HepG2 (cell line): ENCODE measurements at regions not wholly inside any gene's neighbourhood (a gene's known extent, or its start where the extent isn't known, plus 50 kb on each side); places are given as distances from the start of the nearest gene placed in this dataset.

Experiments
- EZH2 ChIP-seq: conservative IDR thresholded peaks from 2 replicates; pipeline ENCODE4 v1.6.1; 2012; ENCODE audit warnings: mild to moderate bottlenecking, low read depth, low read length, moderate library complexity
- FOXJ3 ChIP-seq: sonication (generic); formaldehyde crosslinking; IDR thresholded peaks from 2 replicates; pipeline ENCODE4 v1.4.0; 2020; ENCODE audit warnings: missing genetic modification reagents, mild to moderate bottlenecking, borderline replicate concordance
- HNRNPL ChIP-seq: fragments of 200-400 bp; formaldehyde crosslinking; IDR thresholded peaks from 2 replicates; pipeline ENCODE4 v1.6.1; 2017; ENCODE audit warnings: mild to moderate bottlenecking, low read depth, low read length
- KDM3A ChIP-seq: IDR thresholded peaks from 2 replicates; pipeline ENCODE4 v1.6.1; 2018; ENCODE audit warnings: low read depth, missing compliant biosample characterization
- KMT2A ChIP-seq: sonication (generic); formaldehyde crosslinking; IDR thresholded peaks from 2 replicates; pipeline ENCODE4 v1.4.0; 2020; ENCODE audit warnings: missing genetic modification reagents
- PITX1 ChIP-seq: sonication (generic); formaldehyde crosslinking; IDR thresholded peaks from 2 replicates; pipeline ENCODE4 v1.5.1; 2020; ENCODE audit warnings: mild to moderate bottlenecking, missing genetic modification reagents
- ZNF230 ChIP-seq: sonication (generic); formaldehyde crosslinking; IDR thresholded peaks from 2 replicates; pipeline ENCODE4 v1.4.0; 2020; ENCODE audit warnings: mild to moderate bottlenecking, missing genetic modification reagents
- ZNF264 ChIP-seq: sonication (generic); formaldehyde crosslinking; IDR thresholded peaks from 2 replicates; pipeline ENCODE4 v1.4.0; 2020; ENCODE audit warnings: missing genetic modification reagents
- ZNF331 ChIP-seq: sonication (generic); formaldehyde crosslinking; IDR thresholded peaks from 2 replicates; pipeline ENCODE4 v1.4.0; 2020; ENCODE audit warnings: missing genetic modification reagents
- ZNF550 ChIP-seq: sonication (generic); formaldehyde crosslinking; IDR thresholded peaks from 2 replicates; pipeline ENCODE4 v1.4.0; 2020; ENCODE audit warnings: mild to moderate bottlenecking, missing genetic modification reagents, borderline replicate concordance
- ZNF567 ChIP-seq: sonication (generic); formaldehyde crosslinking; IDR thresholded peaks from 2 replicates; pipeline ENCODE4 v1.8.1; 2023; ENCODE audit warnings: mild to moderate bottlenecking, missing genetic modification reagents, borderline replicate concordance
- ZNF616 ChIP-seq: sonication (generic); formaldehyde crosslinking; IDR thresholded peaks from 2 replicates; pipeline ENCODE4 v1.5.0; 2020; ENCODE audit warnings: low read depth, mild to moderate bottlenecking, missing genetic modification reagents
- ZNF776 ChIP-seq: sonication (generic); formaldehyde crosslinking; IDR thresholded peaks from 2 replicates; pipeline ENCODE4 v1.4.0; 2020; ENCODE audit warnings: mild to moderate bottlenecking, missing genetic modification reagents
- TF ChIP-seq, protein P1 (sequence below): fragments of 450-650 bp; IDR thresholded peaks from 2 replicates; pipeline ENCODE4 v1.6.1; 2017; ENCODE audit warnings: mild to moderate bottlenecking
- TF ChIP-seq, protein P2 (sequence below): IDR thresholded peaks from 2 replicates; pipeline ENCODE4 v1.6.1; 2018; ENCODE audit warnings: missing genetic modification reagents
- TF ChIP-seq, protein P3 (sequence below): sonication (generic); formaldehyde crosslinking; IDR thresholded peaks from 2 replicates; pipeline ENCODE4 v1.8.1; 2023; ENCODE audit warnings: mild to moderate bottlenecking, missing genetic modification reagents
- TF ChIP-seq, protein P4 (sequence below), 2 experiments: IDR thresholded peaks; 2 replicates each; pipeline ENCODE4 v1.6.1; 2011 to 2012; ENCODE audit warnings: low read length in 2 of 2, borderline replicate concordance in 1 of 2, low read depth in 1 of 2, mild to moderate bottlenecking in 1 of 2, moderate library complexity in 1 of 2
- TF ChIP-seq, protein P5 (sequence below): sonication (generic); formaldehyde crosslinking; IDR thresholded peaks from 2 replicates; pipeline ENCODE4 v1.5.0; 2020; ENCODE audit warnings: mild to moderate bottlenecking, missing genetic modification reagents

DNA sequence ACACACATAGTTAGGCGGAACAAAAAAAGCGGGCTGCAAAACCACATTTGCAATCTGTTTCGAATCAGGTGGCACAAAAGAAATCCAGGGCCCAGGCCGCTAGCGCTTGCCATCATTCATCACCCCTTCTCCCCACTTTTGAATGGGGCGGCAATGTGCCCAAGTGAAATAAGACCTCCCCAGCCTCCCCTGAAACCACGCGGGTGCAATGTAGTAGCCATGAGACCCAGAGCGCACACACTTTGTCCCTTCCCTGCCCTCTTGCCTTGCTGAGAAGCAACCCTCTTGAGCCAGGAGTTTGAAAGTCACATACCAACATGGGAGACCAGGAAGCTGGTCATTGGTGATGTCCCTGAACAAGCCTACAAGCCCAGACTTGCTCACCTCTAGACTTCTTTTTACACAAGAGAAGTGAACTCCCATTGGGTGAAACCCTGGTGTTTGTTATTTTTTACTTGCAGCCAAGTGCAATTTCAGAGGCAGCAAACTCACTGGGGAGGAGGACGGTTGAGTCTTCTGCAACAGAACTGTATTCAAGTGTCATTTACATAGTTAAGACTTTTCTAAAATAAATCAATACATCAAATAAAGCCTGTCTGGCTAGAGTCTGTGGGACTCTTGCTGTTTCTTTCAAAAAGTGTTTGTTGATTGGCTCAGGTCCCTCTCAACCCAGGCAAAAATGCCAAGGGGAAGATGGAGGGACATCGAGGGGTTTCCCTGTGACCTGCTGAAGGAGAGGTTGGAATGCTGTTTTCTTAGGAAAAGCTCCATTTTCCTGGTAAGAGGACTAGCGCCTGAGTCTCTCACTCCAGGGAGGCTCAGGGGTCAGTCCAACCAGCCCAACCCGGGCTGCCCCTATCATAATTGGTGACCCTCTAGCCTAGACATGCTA is 138.1 kb upstream of the PTPN1 start (continued):
- TF ChIP-seq, protein P1, sequence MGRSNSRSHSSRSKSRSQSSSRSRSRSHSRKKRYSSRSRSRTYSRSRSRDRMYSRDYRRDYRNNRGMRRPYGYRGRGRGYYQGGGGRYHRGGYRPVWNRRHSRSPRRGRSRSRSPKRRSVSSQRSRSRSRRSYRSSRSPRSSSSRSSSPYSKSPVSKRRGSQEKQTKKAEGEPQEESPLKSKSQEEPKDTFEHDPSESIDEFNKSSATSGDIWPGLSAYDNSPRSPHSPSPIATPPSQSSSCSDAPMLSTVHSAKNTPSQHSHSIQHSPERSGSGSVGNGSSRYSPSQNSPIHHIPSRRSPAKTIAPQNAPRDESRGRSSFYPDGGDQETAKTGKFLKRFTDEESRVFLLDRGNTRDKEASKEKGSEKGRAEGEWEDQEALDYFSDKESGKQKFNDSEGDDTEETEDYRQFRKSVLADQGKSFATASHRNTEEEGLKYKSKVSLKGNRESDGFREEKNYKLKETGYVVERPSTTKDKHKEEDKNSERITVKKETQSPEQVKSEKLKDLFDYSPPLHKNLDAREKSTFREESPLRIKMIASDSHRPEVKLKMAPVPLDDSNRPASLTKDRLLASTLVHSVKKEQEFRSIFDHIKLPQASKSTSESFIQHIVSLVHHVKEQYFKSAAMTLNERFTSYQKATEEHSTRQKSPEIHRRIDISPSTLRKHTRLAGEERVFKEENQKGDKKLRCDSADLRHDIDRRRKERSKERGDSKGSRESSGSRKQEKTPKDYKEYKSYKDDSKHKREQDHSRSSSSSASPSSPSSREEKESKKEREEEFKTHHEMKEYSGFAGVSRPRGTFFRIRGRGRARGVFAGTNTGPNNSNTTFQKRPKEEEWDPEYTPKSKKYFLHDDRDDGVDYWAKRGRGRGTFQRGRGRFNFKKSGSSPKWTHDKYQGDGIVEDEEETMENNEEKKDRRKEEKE = no peak
- TF ChIP-seq ZNF264 (CRISPR knock-in tag) (0 out of 2 replicates have a peak, but pooled peaks have one; percentile 22), KDM3A (no peak), PITX1 (CRISPR knock-in tag) (no peak; the same call in 1 of the 2 replicates), ZNF616 (no peak), KMT2A (no peak), ZNF230 (CRISPR knock-in tag) (no peak), HNRNPL (no peak), ZNF550 (CRISPR knock-in tag) (no peak), ZNF331 (CRISPR knock-in tag) (no peak), ZNF776 (CRISPR knock-in tag) (0 out of 2 replicates have a peak, but pooled peaks have one; percentile 34), FOXJ3 (CRISPR knock-in tag) (no peak), ZNF567 (CRISPR knock-in tag) (no peak), EZH2 (no peak)
- TF ChIP-seq, protein P2, sequence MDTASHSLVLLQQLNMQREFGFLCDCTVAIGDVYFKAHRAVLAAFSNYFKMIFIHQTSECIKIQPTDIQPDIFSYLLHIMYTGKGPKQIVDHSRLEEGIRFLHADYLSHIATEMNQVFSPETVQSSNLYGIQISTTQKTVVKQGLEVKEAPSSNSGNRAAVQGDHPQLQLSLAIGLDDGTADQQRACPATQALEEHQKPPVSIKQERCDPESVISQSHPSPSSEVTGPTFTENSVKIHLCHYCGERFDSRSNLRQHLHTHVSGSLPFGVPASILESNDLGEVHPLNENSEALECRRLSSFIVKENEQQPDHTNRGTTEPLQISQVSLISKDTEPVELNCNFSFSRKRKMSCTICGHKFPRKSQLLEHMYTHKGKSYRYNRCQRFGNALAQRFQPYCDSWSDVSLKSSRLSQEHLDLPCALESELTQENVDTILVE = no peak
- TF ChIP-seq, protein P3, sequence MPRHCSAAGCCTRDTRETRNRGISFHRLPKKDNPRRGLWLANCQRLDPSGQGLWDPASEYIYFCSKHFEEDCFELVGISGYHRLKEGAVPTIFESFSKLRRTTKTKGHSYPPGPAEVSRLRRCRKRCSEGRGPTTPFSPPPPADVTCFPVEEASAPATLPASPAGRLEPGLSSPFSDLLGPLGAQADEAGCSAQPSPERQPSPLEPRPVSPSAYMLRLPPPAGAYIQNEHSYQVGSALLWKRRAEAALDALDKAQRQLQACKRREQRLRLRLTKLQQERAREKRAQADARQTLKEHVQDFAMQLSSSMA (CRISPR knock-in tag) = no peak
- TF ChIP-seq, protein P4, sequence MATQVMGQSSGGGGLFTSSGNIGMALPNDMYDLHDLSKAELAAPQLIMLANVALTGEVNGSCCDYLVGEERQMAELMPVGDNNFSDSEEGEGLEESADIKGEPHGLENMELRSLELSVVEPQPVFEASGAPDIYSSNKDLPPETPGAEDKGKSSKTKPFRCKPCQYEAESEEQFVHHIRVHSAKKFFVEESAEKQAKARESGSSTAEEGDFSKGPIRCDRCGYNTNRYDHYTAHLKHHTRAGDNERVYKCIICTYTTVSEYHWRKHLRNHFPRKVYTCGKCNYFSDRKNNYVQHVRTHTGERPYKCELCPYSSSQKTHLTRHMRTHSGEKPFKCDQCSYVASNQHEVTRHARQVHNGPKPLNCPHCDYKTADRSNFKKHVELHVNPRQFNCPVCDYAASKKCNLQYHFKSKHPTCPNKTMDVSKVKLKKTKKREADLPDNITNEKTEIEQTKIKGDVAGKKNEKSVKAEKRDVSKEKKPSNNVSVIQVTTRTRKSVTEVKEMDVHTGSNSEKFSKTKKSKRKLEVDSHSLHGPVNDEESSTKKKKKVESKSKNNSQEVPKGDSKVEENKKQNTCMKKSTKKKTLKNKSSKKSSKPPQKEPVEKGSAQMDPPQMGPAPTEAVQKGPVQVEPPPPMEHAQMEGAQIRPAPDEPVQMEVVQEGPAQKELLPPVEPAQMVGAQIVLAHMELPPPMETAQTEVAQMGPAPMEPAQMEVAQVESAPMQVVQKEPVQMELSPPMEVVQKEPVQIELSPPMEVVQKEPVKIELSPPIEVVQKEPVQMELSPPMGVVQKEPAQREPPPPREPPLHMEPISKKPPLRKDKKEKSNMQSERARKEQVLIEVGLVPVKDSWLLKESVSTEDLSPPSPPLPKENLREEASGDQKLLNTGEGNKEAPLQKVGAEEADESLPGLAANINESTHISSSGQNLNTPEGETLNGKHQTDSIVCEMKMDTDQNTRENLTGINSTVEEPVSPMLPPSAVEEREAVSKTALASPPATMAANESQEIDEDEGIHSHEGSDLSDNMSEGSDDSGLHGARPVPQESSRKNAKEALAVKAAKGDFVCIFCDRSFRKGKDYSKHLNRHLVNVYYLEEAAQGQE (IDR thresholded peaks at IDR 0.05; ENCODE audit: borderline replicate concordance in 1 of 2, low read depth in 1 of 2, low read length in 2 of 2) = no peak
- TF ChIP-seq, protein P5, sequence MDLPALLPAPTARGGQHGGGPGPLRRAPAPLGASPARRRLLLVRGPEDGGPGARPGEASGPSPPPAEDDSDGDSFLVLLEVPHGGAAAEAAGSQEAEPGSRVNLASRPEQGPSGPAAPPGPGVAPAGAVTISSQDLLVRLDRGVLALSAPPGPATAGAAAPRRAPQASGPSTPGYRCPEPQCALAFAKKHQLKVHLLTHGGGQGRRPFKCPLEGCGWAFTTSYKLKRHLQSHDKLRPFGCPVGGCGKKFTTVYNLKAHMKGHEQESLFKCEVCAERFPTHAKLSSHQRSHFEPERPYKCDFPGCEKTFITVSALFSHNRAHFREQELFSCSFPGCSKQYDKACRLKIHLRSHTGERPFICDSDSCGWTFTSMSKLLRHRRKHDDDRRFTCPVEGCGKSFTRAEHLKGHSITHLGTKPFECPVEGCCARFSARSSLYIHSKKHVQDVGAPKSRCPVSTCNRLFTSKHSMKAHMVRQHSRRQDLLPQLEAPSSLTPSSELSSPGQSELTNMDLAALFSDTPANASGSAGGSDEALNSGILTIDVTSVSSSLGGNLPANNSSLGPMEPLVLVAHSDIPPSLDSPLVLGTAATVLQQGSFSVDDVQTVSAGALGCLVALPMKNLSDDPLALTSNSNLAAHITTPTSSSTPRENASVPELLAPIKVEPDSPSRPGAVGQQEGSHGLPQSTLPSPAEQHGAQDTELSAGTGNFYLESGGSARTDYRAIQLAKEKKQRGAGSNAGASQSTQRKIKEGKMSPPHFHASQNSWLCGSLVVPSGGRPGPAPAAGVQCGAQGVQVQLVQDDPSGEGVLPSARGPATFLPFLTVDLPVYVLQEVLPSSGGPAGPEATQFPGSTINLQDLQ (CRISPR knock-in tag) = no peak
